HG02798 (cell line): ENCODE measurements at regions not wholly inside any gene's neighbourhood (a gene's known extent, or its start where the extent isn't known, plus 50 kb on each side); places are given as distances from the start of the nearest gene placed in this dataset.

ENCODE experiments used
- ATAC-seq: cut with Tn5 transposase; IDR thresholded peaks from one replicate; pipeline ENCODE4 v1.9.1; 2021; ENCODE audit warnings: mild to moderate bottlenecking; ENCODE audit not compliant: unreplicated experiment, poor library complexity

DNA sequence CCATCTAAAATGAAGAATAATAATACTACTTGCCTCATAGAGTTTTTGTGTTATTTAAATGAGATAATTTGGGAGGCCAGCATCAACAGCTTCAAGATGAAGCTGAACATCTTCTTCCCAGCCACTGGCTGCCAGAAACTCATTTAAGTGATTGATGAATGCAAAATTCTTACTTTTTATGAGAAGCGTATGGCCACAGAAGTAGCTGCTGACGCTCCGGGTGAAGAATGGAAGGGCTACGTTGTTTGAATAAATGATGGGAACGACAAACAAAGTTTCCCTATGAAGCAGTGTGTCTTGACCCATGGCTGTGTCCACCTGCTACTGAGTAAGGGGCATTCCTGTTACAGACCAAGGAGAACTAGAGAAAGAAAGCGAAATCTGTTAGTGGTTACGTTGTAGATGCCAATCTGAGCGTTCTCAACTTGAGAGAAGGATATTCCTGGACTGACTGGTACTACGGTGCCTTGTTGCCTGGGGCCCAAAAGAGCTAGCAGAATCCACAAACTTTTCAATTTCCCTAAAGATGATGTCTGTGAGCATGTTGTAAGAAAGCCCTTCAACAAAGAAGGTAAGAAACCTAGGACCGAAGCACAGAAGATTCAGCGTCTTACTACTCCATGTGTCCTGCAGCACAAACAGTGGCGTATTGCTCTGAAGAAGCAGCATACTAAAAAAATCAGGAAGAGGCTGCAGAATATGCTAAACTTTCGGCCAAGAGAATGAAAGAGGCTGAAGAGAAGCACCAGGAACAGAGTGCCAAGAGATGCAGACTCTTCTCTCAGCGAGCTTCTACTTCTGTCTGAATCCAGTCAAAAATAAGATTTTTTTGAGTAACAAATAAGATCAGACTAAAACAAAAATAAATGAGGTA lies 100.0 kb upstream of the LRIG3 start:
- no peak for ATAC-seq

DNA sequence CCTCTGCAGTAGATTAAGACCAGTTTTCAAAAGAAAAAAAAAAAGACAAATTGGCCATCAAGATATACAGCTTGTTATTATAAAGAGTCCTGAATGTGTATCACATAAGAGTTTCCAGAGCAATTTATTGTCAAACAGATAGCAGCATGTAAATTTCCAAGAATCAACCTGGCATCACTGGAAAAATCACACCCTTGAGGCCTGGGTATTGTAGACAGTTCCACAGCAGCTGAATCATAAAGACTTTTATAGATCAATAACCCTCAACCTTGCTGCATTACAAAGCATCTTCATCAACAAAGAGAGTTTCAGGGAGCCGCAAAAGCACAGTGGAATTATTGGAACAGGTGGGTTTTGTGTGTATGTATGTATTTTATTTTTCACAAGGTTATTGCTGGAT lies 94.6 kb upstream of the LRIG3 start:
- ATAC-seq, result no peak

DNA sequence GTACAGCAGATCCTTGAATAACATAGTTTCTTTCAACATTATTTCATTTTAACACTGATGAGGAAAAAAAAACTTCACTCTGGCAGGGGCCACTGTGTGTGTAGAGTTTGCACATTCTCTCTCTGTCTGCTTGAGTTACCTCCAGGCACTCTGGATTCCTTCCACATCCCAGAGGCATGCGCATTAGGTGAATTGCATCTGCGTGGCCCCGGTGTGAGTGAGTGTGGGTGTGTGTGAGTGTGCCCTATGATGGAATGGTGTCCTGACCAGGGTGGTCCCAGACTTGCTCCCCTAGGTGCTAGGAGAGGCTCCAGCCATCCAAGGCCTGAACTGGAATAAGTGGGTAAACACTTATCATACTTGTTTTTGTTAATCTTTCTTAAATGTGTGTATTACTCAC lies 90.6 kb upstream of the LRIG3 start:
- no peak for ATAC-seq

DNA sequence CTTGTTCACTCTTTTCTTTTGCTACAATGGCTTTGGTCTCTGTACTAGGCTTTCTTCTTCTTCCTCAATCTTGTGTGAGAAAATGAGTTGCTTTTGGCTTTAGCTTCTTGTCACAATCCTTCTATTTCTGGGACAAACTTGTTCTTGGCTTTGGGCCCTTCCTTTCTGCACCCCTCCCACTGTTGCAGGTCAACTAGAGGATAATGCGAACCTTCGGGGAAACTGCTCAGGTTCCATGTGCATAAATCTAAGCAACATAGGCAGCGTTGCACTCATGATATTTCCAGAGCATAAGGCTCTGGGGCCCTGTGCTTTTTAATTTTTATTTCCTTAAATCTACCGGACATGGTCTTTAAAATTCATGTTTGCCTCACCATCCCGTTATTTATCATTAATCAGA lies 89.8 kb upstream of the LRIG3 start:
- ATAC-seq, result no peak

DNA sequence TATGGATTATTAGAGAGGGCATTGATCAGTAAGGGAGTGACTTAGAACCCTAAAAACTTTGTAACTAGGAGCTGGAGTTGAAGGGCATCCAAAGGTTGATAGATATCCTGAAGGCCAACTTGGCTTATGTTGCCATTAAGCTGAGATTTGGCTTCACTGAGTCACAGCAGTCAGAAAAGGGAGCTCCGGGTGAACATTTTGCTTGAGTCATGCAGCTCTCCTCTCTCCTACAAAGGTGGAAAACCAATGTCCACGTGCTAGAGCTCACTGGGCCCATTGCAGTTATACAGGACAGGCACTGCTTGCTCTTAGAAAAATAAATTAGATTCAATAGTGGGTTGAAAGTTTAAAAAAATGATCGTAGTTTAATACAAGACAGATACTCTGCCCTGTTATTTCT lies 87.3 kb upstream of the LRIG3 start:
- no peak for ATAC-seq

DNA sequence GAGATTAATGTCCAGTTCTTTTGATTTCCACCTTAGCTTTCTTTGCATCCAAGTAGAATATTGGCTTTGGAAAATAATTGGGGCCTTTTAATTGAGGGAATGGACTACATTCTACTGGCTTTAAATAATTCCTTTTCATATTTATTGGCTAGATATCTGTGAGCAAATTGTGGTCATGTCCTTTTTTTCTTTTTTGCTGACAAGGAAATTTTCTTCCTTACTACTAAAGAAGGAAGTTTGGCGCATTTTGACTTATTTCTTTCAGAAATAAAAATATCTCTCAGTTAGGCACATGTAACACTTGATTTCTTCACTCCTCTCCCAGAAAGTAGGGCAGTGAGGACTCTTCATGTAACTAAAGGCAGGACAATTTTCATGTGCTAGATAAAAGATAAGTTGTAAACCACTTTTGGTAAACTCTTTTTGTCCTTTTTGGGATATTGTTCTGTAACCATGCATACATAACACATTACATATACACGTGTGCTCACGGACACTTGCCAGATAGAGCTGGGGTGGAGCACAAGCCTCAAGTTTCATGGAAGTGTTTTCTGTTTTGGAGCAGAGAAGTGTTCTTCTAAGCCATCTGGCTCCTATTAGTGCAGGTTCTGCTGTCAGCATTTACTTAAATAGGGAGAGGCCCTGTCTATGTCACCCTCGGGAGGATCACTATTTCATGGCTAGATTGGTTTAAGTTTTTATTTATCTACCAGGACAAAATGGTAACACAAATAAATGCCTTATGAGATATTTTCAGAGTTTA lies 85.1 kb upstream of the LRIG3 start:
- no peak for ATAC-seq

DNA sequence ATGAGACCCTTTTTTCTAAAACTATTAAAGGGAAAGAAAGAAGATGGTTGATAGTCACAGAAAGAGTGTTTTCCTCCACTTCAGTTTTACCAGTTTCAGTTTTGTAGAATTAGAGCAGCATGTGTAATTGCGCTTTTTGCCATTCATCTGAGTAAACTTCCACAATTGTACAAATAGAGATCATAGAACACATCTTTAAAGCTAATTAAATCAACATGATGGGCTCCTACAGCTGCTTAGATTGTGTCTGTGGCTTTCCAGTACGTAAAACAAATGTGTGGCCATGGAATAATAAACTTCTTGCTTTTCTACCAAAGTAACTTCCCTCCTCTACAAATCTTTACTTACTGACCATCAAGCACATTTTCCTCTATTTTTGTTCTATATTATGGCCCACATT lies 84.2 kb upstream of the LRIG3 start:
- no peak for ATAC-seq

DNA sequence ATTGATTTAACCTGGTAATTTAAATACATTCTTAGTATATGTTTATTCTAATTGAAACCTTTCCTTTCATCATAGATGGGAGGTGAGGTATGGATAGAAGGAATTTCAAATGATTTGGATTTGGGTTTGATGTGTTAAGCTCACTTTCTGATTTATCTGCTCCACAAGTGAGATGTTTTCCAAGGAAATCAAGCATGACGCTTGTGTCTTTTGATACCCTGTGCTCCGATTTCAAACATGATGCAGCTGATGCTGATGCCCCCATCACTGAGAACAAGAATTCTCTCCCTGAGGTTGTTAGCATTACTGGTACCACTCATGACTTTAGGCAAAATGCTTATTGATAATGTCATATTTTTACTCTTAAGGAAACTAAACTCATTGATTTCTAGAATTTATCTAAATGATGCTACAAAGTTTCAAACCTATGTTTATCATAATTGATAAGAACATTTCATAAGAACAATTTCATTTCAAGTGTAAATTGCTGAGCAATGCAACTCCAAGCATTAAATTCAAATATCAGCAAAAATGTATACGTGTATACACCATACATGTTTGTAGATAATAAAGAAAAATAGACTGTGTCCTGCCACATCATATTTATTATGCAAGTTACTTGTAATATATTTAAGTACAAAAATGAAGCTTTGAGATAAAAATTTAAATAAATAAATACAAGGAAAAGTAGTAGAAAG lies 75.5 kb upstream of the LRIG3 start:
- ATAC-seq, result no peak

DNA sequence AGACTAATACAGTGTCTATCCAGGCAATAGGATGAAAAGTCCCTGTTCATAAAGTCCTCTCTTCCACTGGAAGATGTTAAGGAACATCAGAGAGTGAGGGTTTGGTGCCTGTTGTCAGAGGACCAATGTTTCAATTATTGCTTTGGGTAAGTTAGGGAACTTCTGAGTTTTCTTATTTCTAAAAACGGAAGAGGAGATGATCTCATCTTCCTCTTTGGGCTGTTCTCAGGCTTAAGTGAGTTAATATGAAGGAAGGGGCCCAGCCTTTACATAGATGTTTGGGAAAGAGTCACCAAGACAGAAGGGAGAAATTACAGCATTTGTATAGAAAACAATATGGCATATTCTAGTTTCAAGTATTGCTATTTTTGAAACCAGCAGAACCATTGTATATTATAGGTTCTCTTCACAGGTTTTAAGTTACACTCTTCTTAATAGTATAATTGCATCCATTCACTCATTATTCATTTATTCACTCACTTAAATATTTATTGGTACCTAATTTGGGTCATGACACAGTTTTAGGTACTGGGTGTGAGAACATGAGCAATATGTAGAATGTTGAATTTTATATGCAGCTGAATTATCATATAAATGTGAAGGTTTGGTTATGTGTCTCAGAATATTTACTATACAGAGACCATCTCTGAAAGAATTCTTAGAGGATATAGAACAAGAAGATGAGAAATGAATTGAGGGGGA lies 68.5 kb upstream of the LRIG3 start:
- no peak for ATAC-seq

DNA sequence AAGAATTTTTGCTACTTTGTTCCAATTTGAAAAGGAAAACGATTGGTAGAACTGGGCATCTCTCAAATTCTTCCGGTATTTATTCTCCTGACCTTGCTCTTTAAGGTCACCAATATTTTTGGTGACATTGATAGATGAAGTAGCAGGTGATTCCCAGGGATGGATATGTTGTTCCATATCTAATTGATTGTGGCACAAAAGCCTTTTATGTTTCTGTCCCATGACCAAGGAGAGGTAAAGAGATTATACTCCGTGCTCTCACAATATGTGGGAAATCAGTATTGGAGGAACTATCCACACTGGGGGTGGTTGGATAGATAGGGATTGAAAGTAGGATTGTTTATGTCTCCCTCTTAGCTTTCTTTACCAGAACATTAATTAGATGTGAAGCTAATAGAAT lies 61.7 kb upstream of the LRIG3 start:
- no peak for ATAC-seq

DNA sequence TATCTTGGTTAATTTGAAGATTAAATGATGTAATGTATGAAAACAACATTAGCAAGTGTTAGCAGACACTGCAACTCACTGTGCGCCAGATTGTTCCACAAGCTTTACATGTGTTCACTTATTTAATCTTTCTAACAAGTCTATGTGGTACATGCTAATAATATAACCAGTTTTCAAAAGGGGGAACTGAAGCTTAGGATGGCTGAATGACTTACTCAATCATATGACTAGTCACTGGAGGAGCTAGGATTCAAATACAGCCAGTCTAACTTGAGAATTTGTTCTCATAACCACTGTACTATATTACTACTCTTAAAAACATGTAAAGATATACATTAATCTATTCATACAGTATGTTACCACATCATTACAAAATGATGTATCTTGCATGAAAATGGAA lies 60.5 kb upstream of the LRIG3 start:
- no peak for ATAC-seq

DNA sequence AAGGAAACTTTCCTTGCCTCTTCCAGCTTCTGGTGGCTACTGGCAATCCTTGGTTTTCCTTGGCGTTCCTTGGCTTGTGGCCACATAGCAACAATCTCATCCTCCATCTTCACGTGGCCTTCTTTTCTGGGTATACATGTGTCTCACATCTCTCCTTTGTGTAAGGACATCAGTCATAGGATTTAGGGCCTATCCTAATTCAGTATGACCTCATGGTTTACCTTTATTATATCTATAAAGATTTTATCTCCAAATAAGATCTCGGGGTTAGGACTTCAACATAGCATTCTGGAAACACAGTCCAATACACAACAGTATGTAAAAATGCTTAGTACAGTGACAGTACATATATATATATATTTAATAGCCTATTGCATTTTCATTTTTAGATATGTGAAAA lies 58.4 kb upstream of the LRIG3 start:
- ATAC-seq, result no peak

DNA sequence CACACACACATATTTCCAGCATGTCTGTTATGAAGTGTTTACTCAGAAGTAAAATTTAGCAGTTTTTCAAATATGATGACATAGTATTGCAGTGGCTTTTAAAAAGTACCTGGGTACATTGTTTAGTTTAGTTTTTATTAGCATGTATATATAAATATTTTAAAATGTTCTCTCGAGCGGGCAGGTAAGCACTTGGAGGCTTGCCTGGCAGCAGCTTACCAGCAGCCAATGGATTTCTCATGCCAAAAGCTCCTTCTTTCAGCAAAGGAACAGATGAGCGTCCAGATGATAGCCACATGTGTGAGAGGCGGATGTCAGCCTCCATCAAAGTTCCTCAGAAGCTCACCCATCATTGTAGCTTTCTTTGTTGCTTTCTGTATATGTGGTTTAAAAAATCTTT lies 57.2 kb upstream of the LRIG3 start:
- ATAC-seq, result no peak

DNA sequence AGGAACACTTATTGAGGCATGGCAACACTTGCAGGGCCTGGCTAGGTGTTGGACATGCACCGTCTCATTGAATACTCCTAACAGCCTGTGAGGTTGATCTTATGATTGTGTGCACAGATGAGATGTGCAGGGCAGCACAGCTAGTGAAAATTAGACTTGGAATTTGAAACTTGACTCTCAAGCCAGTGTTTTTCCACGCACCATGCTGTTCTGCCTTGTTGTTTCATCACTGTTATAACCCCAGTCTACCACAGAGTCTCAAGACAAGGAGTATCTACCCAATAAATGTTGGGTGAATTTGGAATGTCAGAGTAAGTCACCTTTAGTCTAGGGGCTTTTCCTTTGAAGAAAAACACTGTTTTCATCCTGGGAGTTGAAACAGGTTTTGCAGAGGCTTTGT lies 55.8 kb upstream of the LRIG3 start:
- no peak for ATAC-seq
